ENCODE measurements at regions not wholly inside any gene's neighbourhood (a gene's known extent, or its start where the extent isn't known, plus 50 kb on each side); places are given as distances from the start of the nearest gene placed in this dataset.

DNA sequence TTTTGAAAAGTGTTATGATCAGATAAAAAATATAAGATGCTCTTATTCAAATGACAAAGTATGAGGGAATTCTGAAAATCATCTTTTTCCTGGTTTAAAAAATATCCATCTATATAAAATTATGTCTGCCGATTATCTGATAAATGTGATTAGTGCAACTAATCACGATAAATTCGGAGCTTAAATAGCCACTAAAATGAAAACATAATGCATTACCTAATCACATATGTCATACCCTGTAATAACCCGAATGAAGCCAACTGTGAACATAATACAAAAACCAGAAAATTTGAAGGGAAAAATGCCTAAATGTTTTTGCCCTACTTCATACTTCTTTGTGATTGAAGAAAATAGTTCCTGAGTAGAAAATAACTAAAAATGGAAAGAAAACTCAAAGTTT lies 808.4 kb upstream of the LUZP2 start:
- H3F3A ChIP-seq (ENCODE audit: insufficient read depth, low read depth): no peaks in the 10 kb centered on the region
- POLR2A ChIA-PET (ENCODE audit: unreplicated experiment): no interaction called here

GRCh38 chr11:23688835-23689234 lies 808.0 kb upstream of the LUZP2 start:
- Histone ChIP-seq H3K36me3 (ENCODE audit: low read depth) (no peaks in the 10 kb centered on the region), H3K4me3 (no peak overlapping the region), H2AFZ (no peak overlapping the region; the same call in 1 of the 2 replicates), H3K9me2 (ENCODE audit: insufficient read depth) (no peaks in the 10 kb centered on the region), H3K27me3 (ENCODE audit: insufficient read depth, low read depth) (no peaks in the 10 kb centered on the region), H3K4me1 (replicated peaks; ENCODE audit: insufficient read depth) (no peaks in the 10 kb centered on the region), H3K27ac (no peak overlapping the region), H3K79me2 (ENCODE audit: low read depth) (no peaks in the 10 kb centered on the region), H4K20me1 (ENCODE audit: insufficient read depth) (no peaks in the 10 kb centered on the region), H3K9me3 (ENCODE audit: insufficient read depth, low read depth) (no peaks in the 10 kb centered on the region), H3K4me2 (no peak overlapping the region), H3F3A (ENCODE audit: insufficient read depth, low read depth) (no peaks in the 10 kb centered on the region)
- no peak for TF ChIP-seq EZH2 (IDR thresholded peaks at IDR 0.05; ENCODE audit: low read depth)
- TF ChIP-seq, protein P1, sequence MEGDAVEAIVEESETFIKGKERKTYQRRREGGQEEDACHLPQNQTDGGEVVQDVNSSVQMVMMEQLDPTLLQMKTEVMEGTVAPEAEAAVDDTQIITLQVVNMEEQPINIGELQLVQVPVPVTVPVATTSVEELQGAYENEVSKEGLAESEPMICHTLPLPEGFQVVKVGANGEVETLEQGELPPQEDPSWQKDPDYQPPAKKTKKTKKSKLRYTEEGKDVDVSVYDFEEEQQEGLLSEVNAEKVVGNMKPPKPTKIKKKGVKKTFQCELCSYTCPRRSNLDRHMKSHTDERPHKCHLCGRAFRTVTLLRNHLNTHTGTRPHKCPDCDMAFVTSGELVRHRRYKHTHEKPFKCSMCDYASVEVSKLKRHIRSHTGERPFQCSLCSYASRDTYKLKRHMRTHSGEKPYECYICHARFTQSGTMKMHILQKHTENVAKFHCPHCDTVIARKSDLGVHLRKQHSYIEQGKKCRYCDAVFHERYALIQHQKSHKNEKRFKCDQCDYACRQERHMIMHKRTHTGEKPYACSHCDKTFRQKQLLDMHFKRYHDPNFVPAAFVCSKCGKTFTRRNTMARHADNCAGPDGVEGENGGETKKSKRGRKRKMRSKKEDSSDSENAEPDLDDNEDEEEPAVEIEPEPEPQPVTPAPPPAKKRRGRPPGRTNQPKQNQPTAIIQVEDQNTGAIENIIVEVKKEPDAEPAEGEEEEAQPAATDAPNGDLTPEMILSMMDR (conservative IDR thresholded peaks at IDR 0.05): no peak
- DNase-seq: no peak
- ChIA-PET CTCF (no interaction called here), POLR2A (ENCODE audit: unreplicated experiment) (no interaction called here)
- no TSS peak for BruUV-seq (replicated peaks)
- intact Hi-C loops (cut with micrococcal nuclease; ENCODE audit: unreplicated experiment): no loop called here

More for the DNA sequence above, 808.4 kb upstream of the LUZP2 start:
- Histone ChIP-seq H2AFZ (no peak overlapping the region), H3K9me2 (ENCODE audit: insufficient read depth) (no peaks in the 10 kb centered on the region), H3K4me1 (replicated peaks; ENCODE audit: insufficient read depth) (no peaks in the 10 kb centered on the region), H3K27me3 (ENCODE audit: insufficient read depth, low read depth) (no peaks in the 10 kb centered on the region), H3K36me3 (ENCODE audit: low read depth) (no peaks in the 10 kb centered on the region), H3K4me2 (no peak overlapping the region), H3K4me3 (no peak overlapping the region), H3K79me2 (ENCODE audit: low read depth) (no peaks in the 10 kb centered on the region), H3K9me3 (ENCODE audit: insufficient read depth, low read depth) (no peaks in the 10 kb centered on the region), H3K27ac (no peak overlapping the region), H4K20me1 (ENCODE audit: insufficient read depth) (no peaks in the 10 kb centered on the region)
- intact Hi-C loops (cut with micrococcal nuclease; ENCODE audit: unreplicated experiment): no loop called here
- TF ChIP-seq, protein P1 (conservative IDR thresholded peaks at IDR 0.05): no peak
- TF ChIP-seq EZH2 (IDR thresholded peaks at IDR 0.05; ENCODE audit: low read depth): no peak
- CTCF ChIA-PET: no interaction called here
- no TSS peak for BruUV-seq (replicated peaks)
- no peak for DNase-seq

GRCh38 chr11:23696688-23697415 lies 800.0 kb upstream of the LUZP2 start:
- TF ChIP-seq EZH2 (IDR thresholded peaks at IDR 0.05; ENCODE audit: low read depth): no peak
- TF ChIP-seq, protein P1 (conservative IDR thresholded peaks at IDR 0.05): no peak
- no TSS peak for BruUV-seq (replicated peaks)
- ChIA-PET CTCF (no interaction called here), POLR2A (ENCODE audit: unreplicated experiment) (no interaction called here)
- Histone ChIP-seq H3K9me3 (ENCODE audit: insufficient read depth, low read depth) (no peaks in the 10 kb centered on the region), H3K36me3 (ENCODE audit: low read depth) (no peaks in the 10 kb centered on the region), H3K4me3 (no peak overlapping the region), H3K27me3 (ENCODE audit: insufficient read depth, low read depth) (no peaks in the 10 kb centered on the region), H3F3A (ENCODE audit: insufficient read depth, low read depth) (no peaks in the 10 kb centered on the region), H3K4me2 (no peak overlapping the region), H3K79me2 (ENCODE audit: low read depth) (no peaks in the 10 kb centered on the region), H3K27ac (no peak overlapping the region), H3K4me1 (replicated peaks; ENCODE audit: insufficient read depth) (no peaks in the 10 kb centered on the region), H3K9me2 (ENCODE audit: insufficient read depth) (no peaks in the 10 kb centered on the region), H4K20me1 (ENCODE audit: insufficient read depth) (no peaks in the 10 kb centered on the region), H2AFZ (no peak overlapping the region)
- DNase-seq: no peak
- intact Hi-C loops (cut with micrococcal nuclease; ENCODE audit: unreplicated experiment): no loop called here

All from PC-9 (cell line).